ENCODE measurements at regions not wholly inside any gene's neighbourhood (a gene's known extent, or its start where the extent isn't known, plus 50 kb on each side); places are given as distances from the start of the nearest gene placed in this dataset.

DNA sequence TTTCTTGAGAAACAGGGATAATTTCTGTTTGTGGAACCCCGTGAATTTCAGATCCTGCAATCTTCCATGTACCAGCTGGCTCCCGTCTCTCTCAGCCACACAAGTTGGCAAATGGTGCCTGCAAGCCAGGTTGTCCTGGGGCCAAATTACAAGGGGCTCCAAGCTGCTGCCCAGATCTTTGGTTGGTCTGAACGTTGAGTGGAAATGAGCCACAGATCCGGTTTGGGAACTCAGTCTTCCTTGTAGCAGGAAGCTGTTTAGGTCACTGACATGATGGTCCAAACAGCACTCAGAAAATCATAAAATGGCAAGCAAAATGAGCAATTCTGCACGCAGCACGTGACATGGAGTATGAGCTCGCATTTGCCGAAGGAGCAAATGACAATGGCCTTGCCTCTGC, 1496.4 kb downstream of the TBC1D22A start:
- H3K27ac ChIP-seq (ENCODE audit: low read length) = no peak overlapping the region
- no peak overlapping the region for H3K9ac ChIP-seq (ENCODE audit: low read length in 2 of 2)
- peaks cover 9% of the 10 kb centered on the region in 2 donors for H3K27me3 ChIP-seq (ENCODE audit: control insufficient read depth in 1 of 2, insufficient read depth in 2 of 2, low read length in 2 of 2)
- no peaks in the 10 kb centered on the region for H3K36me3 ChIP-seq (ENCODE audit: control insufficient read depth in 2 of 2, insufficient read depth in 2 of 2, low read length in 2 of 2)
- H3K4me3 ChIP-seq (ENCODE audit: low read length in 2 of 2) = no peak overlapping the region
- H3K4me1 ChIP-seq (ENCODE audit: control insufficient read depth, insufficient read depth, low read length) = no peaks in the 10 kb centered on the region
- no peaks in the 10 kb centered on the region for H3K9me3 ChIP-seq (ENCODE audit: control insufficient read depth in 2 of 2, low read length in 2 of 2)

GRCh38 chr22:48258064-48258701, 1495.7 kb downstream of the TBC1D22A start:
- no peaks in the 10 kb centered on the region for H3K4me1 ChIP-seq (ENCODE audit: control insufficient read depth, insufficient read depth, low read length)

GRCh38 chr22:48257685-48258055, 1495.2 kb downstream of the TBC1D22A start:
- peaks cover 7 to 9% of the 10 kb centered on the region in 2 donors for H3K27me3 ChIP-seq (ENCODE audit: control insufficient read depth in 1 of 2, insufficient read depth in 2 of 2, low read length in 2 of 2)
- H3K4me3 ChIP-seq (ENCODE audit: low read length in 2 of 2) = no peak overlapping the region
- no peaks in the 10 kb centered on the region for H3K9me3 ChIP-seq (ENCODE audit: control insufficient read depth in 2 of 2, low read length in 2 of 2)
- no peaks in the 10 kb centered on the region for H3K4me1 ChIP-seq (ENCODE audit: control insufficient read depth, insufficient read depth, low read length)
- H3K36me3 ChIP-seq (ENCODE audit: control insufficient read depth in 2 of 2, insufficient read depth in 2 of 2, low read length in 2 of 2) = no peaks in the 10 kb centered on the region
- no peak overlapping the region for H3K9ac ChIP-seq (ENCODE audit: low read length in 2 of 2)
- H3K27ac ChIP-seq (ENCODE audit: low read length) = no peak overlapping the region

More at GRCh38 chr22:48258064-48258701, 1495.7 kb downstream of the TBC1D22A start:
- Histone ChIP-seq H3K36me3 (ENCODE audit: control insufficient read depth in 2 of 2, insufficient read depth in 2 of 2, low read length in 2 of 2) (no peaks in the 10 kb centered on the region), H3K27ac (ENCODE audit: low read length) (no peak overlapping the region), H3K4me3 (ENCODE audit: low read length in 2 of 2) (no peak overlapping the region), H3K9me3 (ENCODE audit: control insufficient read depth in 2 of 2, low read length in 2 of 2) (no peaks in the 10 kb centered on the region), H3K27me3 (ENCODE audit: control insufficient read depth in 1 of 2, insufficient read depth in 2 of 2, low read length in 2 of 2) (peaks cover 7 to 9% of the 10 kb centered on the region in 2 donors), H3K9ac (ENCODE audit: low read length in 2 of 2) (no peak overlapping the region)

- Histone ChIP-seq H3K27ac (ENCODE audit: low read length) (no peak overlapping the region), H3K36me3 (ENCODE audit: control insufficient read depth in 2 of 2, insufficient read depth in 2 of 2, low read length in 2 of 2) (no peaks in the 10 kb centered on the region), H3K27me3 (ENCODE audit: control insufficient read depth in 1 of 2, insufficient read depth in 2 of 2, low read length in 2 of 2) (peaks cover 7 to 9% of the 10 kb centered on the region in 2 donors), H3K9me3 (ENCODE audit: control insufficient read depth in 2 of 2, low read length in 2 of 2) (no peaks in the 10 kb centered on the region), H3K9ac (ENCODE audit: low read length in 2 of 2) (no peak overlapping the region), H3K4me1 (ENCODE audit: control insufficient read depth, insufficient read depth, low read length) (no peaks in the 10 kb centered on the region), H3K4me3 (ENCODE audit: low read length in 2 of 2) (no peak overlapping the region)
Measured at GRCh38 chr22:48256776-48257684, 1494.6 kb downstream of the TBC1D22A start.

GRCh38 chr22:48256041-48256739, 1493.7 kb downstream of the TBC1D22A start:
- H3K36me3 ChIP-seq (ENCODE audit: control insufficient read depth in 2 of 2, insufficient read depth in 2 of 2, low read length in 2 of 2) = no peaks in the 10 kb centered on the region
- H3K27ac ChIP-seq (ENCODE audit: low read length) = no peak overlapping the region
- H3K9ac ChIP-seq (ENCODE audit: low read length in 2 of 2) = no peak overlapping the region
- no peak overlapping the region for H3K4me3 ChIP-seq (ENCODE audit: low read length in 2 of 2)
- peaks cover 4 to 9% of the 10 kb centered on the region in 2 donors for H3K27me3 ChIP-seq (ENCODE audit: control insufficient read depth in 1 of 2, insufficient read depth in 2 of 2, low read length in 2 of 2)
- no peaks in the 10 kb centered on the region for H3K4me1 ChIP-seq (ENCODE audit: control insufficient read depth, insufficient read depth, low read length)
- H3K9me3 ChIP-seq (ENCODE audit: control insufficient read depth in 2 of 2, low read length in 2 of 2) = no peaks in the 10 kb centered on the region

DNA sequence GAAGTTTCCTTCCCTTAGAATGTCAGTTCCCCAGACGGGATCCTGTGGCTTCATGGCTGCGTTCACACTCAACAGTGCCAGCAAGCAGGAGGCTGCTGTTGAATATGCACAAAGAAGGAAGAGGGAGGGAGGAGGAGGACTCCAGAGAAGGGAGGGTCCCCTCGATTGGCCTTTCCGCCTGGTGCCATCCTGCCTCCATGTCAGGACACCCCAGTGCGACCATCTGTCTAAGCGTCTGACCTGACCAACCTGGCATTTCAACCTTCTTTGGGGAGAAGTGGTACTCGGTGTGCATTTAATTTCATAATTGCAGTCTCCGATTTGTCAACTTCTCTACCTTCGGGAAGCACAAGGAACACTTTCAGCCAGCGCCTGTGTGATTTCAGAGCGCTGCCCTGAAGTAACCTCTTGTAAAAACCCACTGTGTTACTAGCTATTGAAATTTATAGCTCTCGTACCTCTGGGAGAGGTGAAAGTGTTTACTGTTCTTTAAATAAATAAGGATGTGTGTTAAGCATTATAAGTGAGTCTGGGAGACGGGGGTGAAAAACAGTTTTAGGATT, 1491.9 kb downstream of the TBC1D22A start:
- H3K9me3 ChIP-seq (ENCODE audit: control insufficient read depth in 2 of 2, low read length in 2 of 2) = no peaks in the 10 kb centered on the region
- no peak overlapping the region for H3K27ac ChIP-seq (ENCODE audit: low read length)
- H3K9ac ChIP-seq (ENCODE audit: low read length in 2 of 2) = no peak overlapping the region
- no peaks in the 10 kb centered on the region for H3K36me3 ChIP-seq (ENCODE audit: control insufficient read depth in 2 of 2, insufficient read depth in 2 of 2, low read length in 2 of 2)
- H3K4me1 ChIP-seq (ENCODE audit: control insufficient read depth, insufficient read depth, low read length) = no peaks in the 10 kb centered on the region
- H3K27me3 ChIP-seq (ENCODE audit: control insufficient read depth in 1 of 2, insufficient read depth in 2 of 2, low read length in 2 of 2) = peaks cover 4 to 9% of the 10 kb centered on the region in 2 donors
- no peak overlapping the region for H3K4me3 ChIP-seq (ENCODE audit: low read length in 2 of 2)

DNA sequence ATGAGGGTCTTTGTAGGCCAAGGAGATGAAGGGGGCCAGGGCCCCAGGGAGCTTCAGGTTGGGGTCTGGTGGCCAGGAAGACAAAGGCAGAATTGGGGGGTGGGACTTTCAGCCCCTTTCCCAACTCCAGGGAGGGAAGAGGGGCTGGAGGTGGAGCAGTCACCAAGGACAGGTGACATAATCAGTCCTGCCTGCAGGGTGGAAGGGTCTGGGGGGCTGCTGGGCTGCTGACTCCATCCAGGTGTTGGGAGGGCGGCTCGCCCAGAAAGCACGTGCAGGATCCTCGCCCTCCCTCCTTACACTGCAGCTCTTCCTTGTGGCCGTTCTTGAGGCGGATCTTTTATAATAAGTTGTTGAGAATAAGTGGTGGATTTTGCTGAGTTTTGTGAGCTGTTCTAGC, 1491.1 kb downstream of the TBC1D22A start:
- Histone ChIP-seq H3K9ac (ENCODE audit: low read length in 2 of 2) (no peak overlapping the region), H3K4me1 (ENCODE audit: control insufficient read depth, insufficient read depth, low read length) (no peaks in the 10 kb centered on the region), H3K4me3 (ENCODE audit: low read length in 2 of 2) (no peak overlapping the region), H3K9me3 (ENCODE audit: control insufficient read depth in 2 of 2, low read length in 2 of 2) (no peaks in the 10 kb centered on the region), H3K36me3 (ENCODE audit: control insufficient read depth in 2 of 2, insufficient read depth in 2 of 2, low read length in 2 of 2) (no peaks in the 10 kb centered on the region), H3K27me3 (ENCODE audit: control insufficient read depth in 1 of 2, insufficient read depth in 2 of 2, low read length in 2 of 2) (peaks cover 4 to 9% of the 10 kb centered on the region in 2 donors), H3K27ac (ENCODE audit: low read length) (no peak overlapping the region)

DNA sequence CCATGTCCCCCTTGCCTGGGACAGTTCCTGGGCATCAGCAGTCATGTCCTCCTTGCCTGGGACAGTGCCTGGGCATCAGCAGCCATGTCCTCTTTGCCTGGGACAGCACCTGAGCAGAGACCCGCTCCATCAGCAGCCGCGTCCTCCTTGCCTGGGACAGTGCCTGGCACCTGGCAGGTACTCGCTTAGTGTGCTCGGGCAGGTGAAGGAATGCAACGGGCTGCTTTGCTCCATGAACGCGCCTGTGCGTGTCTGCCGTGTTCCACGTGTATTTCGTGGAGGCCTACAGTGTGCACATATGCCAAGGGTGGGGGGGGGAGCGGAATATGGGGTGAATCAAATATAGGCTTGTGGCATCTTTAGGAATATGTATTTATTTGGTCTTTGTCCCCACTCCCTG, 1490.7 kb downstream of the TBC1D22A start:
- Histone ChIP-seq H3K9me3 (ENCODE audit: control insufficient read depth in 2 of 2, low read length in 2 of 2) (no peaks in the 10 kb centered on the region), H3K4me1 (ENCODE audit: control insufficient read depth, insufficient read depth, low read length) (no peaks in the 10 kb centered on the region), H3K4me3 (ENCODE audit: low read length in 2 of 2) (no peak overlapping the region), H3K9ac (ENCODE audit: low read length in 2 of 2) (no peak overlapping the region), H3K27ac (ENCODE audit: low read length) (no peak overlapping the region), H3K36me3 (ENCODE audit: control insufficient read depth in 2 of 2, insufficient read depth in 2 of 2, low read length in 2 of 2) (no peaks in the 10 kb centered on the region), H3K27me3 (ENCODE audit: control insufficient read depth in 1 of 2, insufficient read depth in 2 of 2, low read length in 2 of 2) (peaks cover 4 to 9% of the 10 kb centered on the region in 2 donors)

GRCh38 chr22:48251629-48252028, 1489.2 kb downstream of the TBC1D22A start:
- Histone ChIP-seq H3K27me3 (ENCODE audit: control insufficient read depth in 1 of 2, insufficient read depth in 2 of 2, low read length in 2 of 2) (peaks cover 4 to 9% of the 10 kb centered on the region in 2 donors), H3K4me3 (ENCODE audit: low read length in 2 of 2) (no peak overlapping the region), H3K9me3 (ENCODE audit: control insufficient read depth in 2 of 2, low read length in 2 of 2) (no peaks in the 10 kb centered on the region), H3K27ac (ENCODE audit: low read length) (no peak overlapping the region), H3K9ac (ENCODE audit: low read length in 2 of 2) (no peak overlapping the region), H3K36me3 (ENCODE audit: control insufficient read depth in 2 of 2, insufficient read depth in 2 of 2, low read length in 2 of 2) (no peaks in the 10 kb centered on the region), H3K4me1 (ENCODE audit: control insufficient read depth, insufficient read depth, low read length) (no peaks in the 10 kb centered on the region)

- H3K9ac ChIP-seq (ENCODE audit: low read length in 2 of 2) = no peak overlapping the region
- H3K27me3 ChIP-seq (ENCODE audit: control insufficient read depth in 1 of 2, insufficient read depth in 2 of 2, low read length in 2 of 2) = peaks cover 6% of the 10 kb centered on the region in 2 donors
- H3K36me3 ChIP-seq (ENCODE audit: control insufficient read depth in 2 of 2, insufficient read depth in 2 of 2, low read length in 2 of 2) = no peaks in the 10 kb centered on the region
- H3K9me3 ChIP-seq (ENCODE audit: control insufficient read depth in 2 of 2, low read length in 2 of 2) = no peaks in the 10 kb centered on the region
- no peak overlapping the region for H3K27ac ChIP-seq (ENCODE audit: low read length)
- H3K4me1 ChIP-seq (ENCODE audit: control insufficient read depth, insufficient read depth, low read length) = no peaks in the 10 kb centered on the region
- H3K4me3 ChIP-seq (ENCODE audit: low read length in 2 of 2) = no peak overlapping the region
Measured at GRCh38 chr22:48250937-48251530, 1488.6 kb downstream of the TBC1D22A start.

Data from stomach smooth muscle (tissue), 2 donors.